Liver (tissue), 8 donors: ENCODE measurements at regions not wholly inside any gene's neighbourhood (a gene's known extent, or its start where the extent isn't known, plus 50 kb on each side); places are given as distances from the start of the nearest gene placed in this dataset.

Experiments used
- DNase-seq: peaks from one replicate; pipeline ENCODE4 v3.0.0-alpha.2; 2017; ENCODE audit warnings: low spot score
- H3K27ac ChIP-seq, 2 donors: one replicate each; pipeline ENCODE4 v1.7.0; 2013; ENCODE audit warnings: inconsistent platforms in 2 of 2, low read length in 2 of 2, control low read depth in 1 of 2, low read depth in 1 of 2, mild to moderate bottlenecking in 1 of 2
- H3K27me3 ChIP-seq, 4 donors: one replicate each; pipeline versions ENCODE4 v1.6.1 to v1.7.0; 2013; ENCODE audit warnings: low read length in 3 of 4, inconsistent platforms in 1 of 4, mild to moderate bottlenecking in 1 of 4, moderate library complexity in 1 of 4; ENCODE audit not compliant: control insufficient read depth in 4 of 4, insufficient read depth in 4 of 4
- H3K36me3 ChIP-seq, 4 donors: one replicate each; pipeline versions ENCODE4 v1.6.1 to v1.7.0; 2013; ENCODE audit warnings: low read length in 3 of 4, mild to moderate bottlenecking in 3 of 4, low read depth in 1 of 4, moderate library complexity in 1 of 4; ENCODE audit not compliant: control insufficient read depth in 4 of 4, insufficient read depth in 3 of 4
- H3K4me1 ChIP-seq, 4 donors: one replicate each; pipeline versions ENCODE4 v1.6.1 to v1.7.0; 2013; ENCODE audit warnings: low read length in 3 of 4, mild to moderate bottlenecking in 3 of 4, moderate library complexity in 1 of 4; ENCODE audit not compliant: control insufficient read depth in 4 of 4, insufficient read depth in 4 of 4
- H3K4me3 ChIP-seq, 3 donors: one replicate each; pipeline versions ENCODE4 v1.6.1 to v1.7.0; 2013; ENCODE audit warnings: low read length in 3 of 3, control low read depth in 1 of 3, low read depth in 1 of 3, mild to moderate bottlenecking in 1 of 3
- H3K9ac ChIP-seq, 2 donors: one replicate each; pipeline ENCODE4 v1.7.0; 2013; ENCODE audit warnings: low read length in 2 of 2, mild to moderate bottlenecking in 2 of 2, moderate library complexity in 2 of 2, control low read depth in 1 of 2, low read depth in 1 of 2
- H3K9me3 ChIP-seq, 4 donors: one replicate each; pipeline versions ENCODE4 v1.6.1 to v1.7.0; 2013; ENCODE audit warnings: low read length in 3 of 4; ENCODE audit not compliant: control insufficient read depth in 4 of 4
- ATF3 ChIP-seq: IDR thresholded peaks from 2 replicates; pipeline ENCODE4 v1.6.1; 2016; ENCODE audit warnings: antibody characterized with exemption
- CTCF ChIP-seq: fragments of 150-350 bp; IDR thresholded peaks from 2 replicates; pipeline ENCODE4 v1.5.1; 2017; ENCODE audit warnings: improper control_type of control experiment, low read depth, low read length; ENCODE audit not compliant: missing input control
- EGR1 ChIP-seq, 2 donors: IDR thresholded peaks; 2 replicates each; pipeline ENCODE4 v1.6.1; 2016 to 2018; ENCODE audit warnings: antibody characterized with exemption in 2 of 2, low read depth in 2 of 2
- FOXA1 ChIP-seq: IDR thresholded peaks from 2 replicates; pipeline ENCODE4 v1.6.1; 2016; ENCODE audit warnings: antibody characterized with exemption
- GABPA ChIP-seq, 2 donors: IDR thresholded peaks in 1 of 2; conservative IDR thresholded peaks in 1 of 2; 2 replicates each; pipeline ENCODE4 v1.6.1; 2016; ENCODE audit warnings: antibody characterized with exemption in 2 of 2, mild to moderate bottlenecking in 1 of 2, moderate library complexity in 1 of 2
- HNF4A ChIP-seq, 2 donors: conservative IDR thresholded peaks; 2 replicates each; pipeline ENCODE4 v1.6.1; 2016; ENCODE audit warnings: antibody characterized with exemption in 2 of 2, mild to moderate bottlenecking in 2 of 2
- HNF4G ChIP-seq: IDR thresholded peaks from 2 replicates; pipeline ENCODE4 v1.6.1; 2016; ENCODE audit warnings: antibody characterized with exemption
- JUND ChIP-seq, 2 donors: IDR thresholded peaks; 2 replicates each; pipeline ENCODE4 v1.6.1; 2016; ENCODE audit warnings: antibody characterized with exemption in 2 of 2
- MAX ChIP-seq: IDR thresholded peaks from 2 replicates; pipeline ENCODE4 v1.6.1; 2016; ENCODE audit warnings: antibody characterized with exemption
- NR2F2 ChIP-seq: IDR thresholded peaks from 2 replicates; pipeline ENCODE4 v1.6.1; 2016; ENCODE audit warnings: antibody characterized with exemption
- RAD21 ChIP-seq, 2 donors: IDR thresholded peaks; 2 replicates each; pipeline ENCODE4 v1.6.1; 2016; ENCODE audit warnings: antibody characterized with exemption in 2 of 2, mild to moderate bottlenecking in 2 of 2
- REST ChIP-seq: IDR thresholded peaks from 2 replicates; pipeline ENCODE4 v1.6.1; 2016; ENCODE audit warnings: antibody characterized with exemption, mild to moderate bottlenecking
- RXRA ChIP-seq, 2 donors: IDR thresholded peaks; 2 replicates each; pipeline ENCODE4 v1.6.1; 2017 to 2018; ENCODE audit warnings: antibody characterized with exemption in 2 of 2, mild to moderate bottlenecking in 1 of 2
- SP1 ChIP-seq: IDR thresholded peaks from 2 replicates; pipeline ENCODE4 v1.6.1; 2018; ENCODE audit warnings: antibody characterized with exemption, mild to moderate bottlenecking
- TAF1 ChIP-seq: conservative IDR thresholded peaks from 2 replicates; pipeline ENCODE4 v1.6.1; 2016; ENCODE audit warnings: antibody characterized with exemption, mild to moderate bottlenecking
- YY1 ChIP-seq: IDR thresholded peaks from 2 replicates; pipeline ENCODE4 v1.6.1; 2016; ENCODE audit warnings: antibody characterized with exemption, mild to moderate bottlenecking
- ZBTB33 ChIP-seq: IDR thresholded peaks from 2 replicates; pipeline ENCODE4 v1.6.1; 2016; ENCODE audit warnings: antibody characterized with exemption
- WGBS: extraction: QIAGEN DNeasy Blood & Tissue Kit; methylation state at CpG from one replicate; pipeline ENCODE4 v1.1.7; 2013; 5-methylcytosine and 5-hydroxymethylcytosine counted together
- donor health status: healthy.
- donor health status: healthy.
- donor health status: healthy.
- donor health status: healthy.
- donor health status: healthy.

- TF ChIP-seq CTCF (no peak), SP1 (no peak)
- no peaks in the 10 kb centered on the region for H3K4me1 ChIP-seq
- no peak for DNase-seq
- WGBS = 69% methylated on average over 4 of the region's 4 CpGs
- no peak overlapping the region for H3K9ac ChIP-seq
- no peak overlapping the region for H3K27ac ChIP-seq
- no peaks in the 10 kb centered on the region for H3K36me3 ChIP-seq
- no peaks in the 10 kb centered on the region for H3K27me3 ChIP-seq
- H3K9me3 ChIP-seq = no peaks in the 10 kb centered on the region
- H3K4me3 ChIP-seq = no peak overlapping the region
Observed at GRCh38 chr4:104818579-104818978, 323.9 kb upstream of the CXXC4 start.

- H3K27me3 ChIP-seq = no peaks in the 10 kb centered on the region
- H3K36me3 ChIP-seq = no peaks in the 10 kb centered on the region
- no peak overlapping the region for H3K4me3 ChIP-seq
- no peak overlapping the region for H3K27ac ChIP-seq
- H3K4me1 ChIP-seq = no peaks in the 10 kb centered on the region
- TF ChIP-seq ATF3 (no peak), REST (no peak), EGR1 (IDR thresholded peaks at IDR 0.05; ENCODE audit: low read depth in 2 of 2) (no peak), GABPA (IDR thresholded peaks at IDR 0.05 in 1 of 2, conservative IDR thresholded peaks at IDR 0.05 in 1 of 2) (no peak), JUND (IDR thresholded peaks at IDR 0.05) (no peak)
- H3K9ac ChIP-seq = no peak overlapping the region
- no peaks in the 10 kb centered on the region for H3K9me3 ChIP-seq
- DNase-seq = no peak
- 66% methylated on average over 2 of the region's 2 CpGs for WGBS
Observed at GRCh38 chr4:104826171-104826570, 320.5 kb upstream of the TET2 start.

GRCh38 chr4:104829761-104830160, 316.9 kb upstream of the TET2 start:
- DNase-seq = no peak
- H3K4me1 ChIP-seq = no peaks in the 10 kb centered on the region
- TF ChIP-seq RAD21 (IDR thresholded peaks at IDR 0.05) = no peak
- TF ChIP-seq MAX = no peak
- TF ChIP-seq REST = no peak
- TF ChIP-seq RXRA (IDR thresholded peaks at IDR 0.05) = no peak
- no peak for TF ChIP-seq GABPA (IDR thresholded peaks at IDR 0.05 in 1 of 2, conservative IDR thresholded peaks at IDR 0.05 in 1 of 2)
- no peak for TF ChIP-seq HNF4G
- TF ChIP-seq SP1 = no peak
- no peak for TF ChIP-seq HNF4A (conservative IDR thresholded peaks at IDR 0.05)
- no peak for TF ChIP-seq ATF3
- TF ChIP-seq EGR1 (IDR thresholded peaks at IDR 0.05; ENCODE audit: low read depth in 2 of 2) = no peak
- TF ChIP-seq FOXA1 = no peak
- no peak for TF ChIP-seq NR2F2
- TF ChIP-seq YY1 = no peak
- no peak for TF ChIP-seq JUND (IDR thresholded peaks at IDR 0.05)
- no peak for TF ChIP-seq TAF1
- TF ChIP-seq ZBTB33 = no peak

More at GRCh38 chr4:104829761-104830160, 316.9 kb upstream of the TET2 start:
- no peaks in the 10 kb centered on the region for H3K9me3 ChIP-seq
- H3K27ac ChIP-seq = no peak overlapping the region
- H3K36me3 ChIP-seq = no peaks in the 10 kb centered on the region
- no peaks in the 10 kb centered on the region for H3K27me3 ChIP-seq
- H3K9ac ChIP-seq = no peak overlapping the region
- H3K4me3 ChIP-seq = no peak overlapping the region
